Neutrophil (primary cell): ENCODE measurements at regions not wholly inside any gene's neighbourhood (a gene's known extent, or its start where the extent isn't known, plus 50 kb on each side); places are given as distances from the start of the nearest gene placed in this dataset.
"Not testable (repeated sequence)": the region's sequence is repeated elsewhere in the genome, so short reads cannot be mapped to it uniquely, and the experiment has no call there.

Experiments
- H3K27ac ChIP-seq: fragments of 200-600 bp; sonication (generic); 2 replicates; pipeline ENCODE4 v1.5.1; 2016; ENCODE audit warnings: mild to moderate bottlenecking, moderate library complexity
- H3K27me3 ChIP-seq: fragments of 200-600 bp; sonication (generic); 2 replicates; pipeline ENCODE4 v1.6.0; 2016; ENCODE audit warnings: mild to moderate bottlenecking
- H3K36me3 ChIP-seq: fragments of 200-600 bp; sonication (generic); 2 replicates; pipeline ENCODE4 v1.5.1; 2017
- H3K4me1 ChIP-seq, 2 experiments: fragments of 200-600 bp in 1 of 2; sonication (generic) in 1 of 2; 1 replicate in 1 of 2; 2 replicates in 1 of 2; pipeline versions ENCODE4 v1.5.1 to v1.6.1; 2013 to 2016; ENCODE audit warnings: low read depth in 1 of 2, low read length in 1 of 2, mild to moderate bottlenecking in 1 of 2, moderate library complexity in 1 of 2; ENCODE audit not compliant: control insufficient read depth in 1 of 2, insufficient read depth in 1 of 2
- H3K4me3 ChIP-seq, 2 experiments: fragments of 200-600 bp in 1 of 2; sonication (generic) in 1 of 2; 1 replicate in 1 of 2; 2 replicates in 1 of 2; pipeline ENCODE4 v1.5.1; 2013 to 2016; ENCODE audit warnings: low read depth in 1 of 2, low read length in 1 of 2, mild to moderate bottlenecking in 1 of 2, moderate library complexity in 1 of 2
- H3K9me3 ChIP-seq: fragments of 200-600 bp; sonication (generic); 2 replicates; pipeline ENCODE4 v1.5.1; 2016
- CTCF ChIP-seq: fragments of 200-600 bp; sonication (generic); IDR thresholded peaks from 2 replicates; pipeline ENCODE4 v1.5.1; 2016; ENCODE audit warnings: antibody characterized with exemption

GRCh38 chr5:133865113-133865512 lies 103.3 kb downstream of the C5orf15 start:
- H3K27me3 ChIP-seq, result peaks cover 11% of the 10 kb centered on the region
- no peaks in the 10 kb centered on the region for H3K9me3 ChIP-seq
- H3K27ac ChIP-seq, result no peak overlapping the region
- H3K4me1 ChIP-seq, result no peaks in the 10 kb centered on the region
- no peak for TF ChIP-seq CTCF
- H3K36me3 ChIP-seq, result no peaks in the 10 kb centered on the region
- H3K4me3 ChIP-seq, result no peak overlapping the region

GRCh38 chr5:133864711-133865110 lies 103.7 kb downstream of the C5orf15 start:
- no peak overlapping the region for H3K27ac ChIP-seq
- TF ChIP-seq CTCF, result no peak
- no peaks in the 10 kb centered on the region for H3K36me3 ChIP-seq
- no peaks in the 10 kb centered on the region for H3K9me3 ChIP-seq
- no peak overlapping the region for H3K4me3 ChIP-seq
- H3K4me1 ChIP-seq, result no peaks in the 10 kb centered on the region
- peaks cover 7% of the 10 kb centered on the region for H3K27me3 ChIP-seq

- Histone ChIP-seq H3K36me3 (no peaks in the 10 kb centered on the region), H3K4me1 (no peaks in the 10 kb centered on the region), H3K9me3 (no peaks in the 10 kb centered on the region), H3K4me3 (no peak overlapping the region), H3K27ac (no peak overlapping the region), H3K27me3 (no peaks in the 10 kb centered on the region)
- no peak for TF ChIP-seq CTCF
Observed at GRCh38 chr5:133863857-133864585, 104.4 kb downstream of the C5orf15 start.

GRCh38 chr5:133861161-133861737 lies 107.2 kb downstream of the C5orf15 start:
- no peaks in the 10 kb centered on the region for H3K27me3 ChIP-seq
- no peaks in the 10 kb centered on the region for H3K36me3 ChIP-seq
- no peaks in the 10 kb centered on the region for H3K9me3 ChIP-seq
- H3K4me1 ChIP-seq, result no peaks in the 10 kb centered on the region
- no peak for TF ChIP-seq CTCF
- H3K4me3 ChIP-seq, result no peak overlapping the region
- no peak overlapping the region for H3K27ac ChIP-seq

- H3K4me3 ChIP-seq, result no peak overlapping the region
- TF ChIP-seq CTCF, result no peak
- H3K4me1 ChIP-seq, result no peaks in the 10 kb centered on the region
- H3K27ac ChIP-seq, result no peak overlapping the region
- H3K9me3 ChIP-seq, result no peaks in the 10 kb centered on the region
- no peaks in the 10 kb centered on the region for H3K27me3 ChIP-seq
- H3K36me3 ChIP-seq, result no peaks in the 10 kb centered on the region
Observed at GRCh38 chr5:133859073-133859472, 109.4 kb downstream of the C5orf15 start.

GRCh38 chr5:133857595-133858313 lies 110.7 kb downstream of the C5orf15 start:
- H3K4me1 ChIP-seq, H3K4me3 ChIP-seq, H3K27me3 ChIP-seq, H3K36me3 ChIP-seq, H3K27ac ChIP-seq, H3K9me3 ChIP-seq: not testable (repeated sequence)
